Esophagus (tissue), 2 donors: ENCODE measurements at regions not wholly inside any gene's neighbourhood (a gene's known extent, or its start where the extent isn't known, plus 50 kb on each side); places are given as distances from the start of the nearest gene placed in this dataset.

ENCODE experiments used
- H3K27ac ChIP-seq, 2 donors: one replicate each; pipeline ENCODE4 v1.5.1; 2013; ENCODE audit warnings: low read depth in 2 of 2, mild to moderate bottlenecking in 2 of 2, inconsistent platforms in 1 of 2, low read length in 1 of 2, moderate library complexity in 1 of 2
- H3K27me3 ChIP-seq, 2 donors: one replicate each; pipeline ENCODE4 v1.6.1; 2013; ENCODE audit warnings: low read length in 2 of 2, control low read depth in 1 of 2, mild to moderate bottlenecking in 1 of 2; ENCODE audit not compliant: insufficient read depth in 2 of 2, control insufficient read depth in 1 of 2
- H3K36me3 ChIP-seq, 2 donors: one replicate each; pipeline ENCODE4 v1.6.1; 2013; ENCODE audit warnings: low read length in 1 of 2; ENCODE audit not compliant: control insufficient read depth in 2 of 2, insufficient read depth in 2 of 2
- H3K4me1 ChIP-seq, 2 donors: one replicate each; pipeline ENCODE4 v1.6.1; 2013; ENCODE audit warnings: low read length in 1 of 2; ENCODE audit not compliant: control insufficient read depth in 2 of 2, insufficient read depth in 2 of 2
- H3K4me3 ChIP-seq, 2 donors: one replicate each; pipeline ENCODE4 v1.5.1; 2013; ENCODE audit warnings: low read length in 2 of 2, mild to moderate bottlenecking in 2 of 2, low read depth in 1 of 2, moderate library complexity in 1 of 2
- H3K9me3 ChIP-seq, 2 donors: one replicate each; pipeline ENCODE4 v1.6.1; 2013; ENCODE audit warnings: mild to moderate bottlenecking in 2 of 2, low read depth in 1 of 2, low read length in 1 of 2, moderate library complexity in 1 of 2; ENCODE audit not compliant: control insufficient read depth in 2 of 2, insufficient read depth in 1 of 2
- WGBS, 2 donors: extraction: QIAGEN DNeasy Blood & Tissue Kit; methylation state at CpG; one replicate each; pipeline ENCODE4 v1.1.7; 2013; 5-methylcytosine and 5-hydroxymethylcytosine counted together
- donor health status: healthy with polysubstance abuse.
- donor health status: Bipolar disorder and iron deficiency.

GRCh38 chr2:2848621-2849333 lies 517.7 kb upstream of the MYT1L start:
- no peaks in the 10 kb centered on the region for H3K36me3 ChIP-seq
- H3K27ac ChIP-seq, result no peak overlapping the region
- 58 to 65% methylated on average over 5 to 6 of the region's 6 CpGs for WGBS, 2 donors
- H3K9me3 ChIP-seq, result no peaks in the 10 kb centered on the region
- H3K4me1 ChIP-seq, result peaks cover 2 to 13% of the 10 kb centered on the region in 2 donors
- no peaks in the 10 kb centered on the region for H3K27me3 ChIP-seq
- no peak overlapping the region for H3K4me3 ChIP-seq

GRCh38 chr2:2848198-2848597 lies 517.1 kb upstream of the MYT1L start:
- Histone ChIP-seq H3K4me3 (no peak overlapping the region), H3K4me1 (peaks cover 2 to 13% of the 10 kb centered on the region in 2 donors), H3K27me3 (no peaks in the 10 kb centered on the region), H3K9me3 (no peaks in the 10 kb centered on the region), H3K27ac (no peak overlapping the region), H3K36me3 (no peaks in the 10 kb centered on the region)
- WGBS, 2 donors, result 84 to 92% methylated on average over 6 of the region's 6 CpGs

GRCh38 chr2:2847209-2847676 lies 516.2 kb upstream of the MYT1L start:
- Histone ChIP-seq H3K4me3 (no peak overlapping the region), H3K27me3 (no peaks in the 10 kb centered on the region), H3K9me3 (no peaks in the 10 kb centered on the region), H3K36me3 (no peaks in the 10 kb centered on the region), H3K27ac (no peak overlapping the region), H3K4me1 (peaks cover 2 to 13% of the 10 kb centered on the region in 2 donors)
- 49 to 56% methylated on average over 5 of the region's 5 CpGs for WGBS, 2 donors

GRCh38 chr2:2846332-2847208 lies 515.5 kb upstream of the MYT1L start:
- Histone ChIP-seq H3K36me3 (no peaks in the 10 kb centered on the region), H3K4me3 (no peak overlapping the region), H3K4me1 (peaks cover 2 to 13% of the 10 kb centered on the region in 2 donors), H3K9me3 (no peaks in the 10 kb centered on the region), H3K27ac (no peak overlapping the region), H3K27me3 (no peaks in the 10 kb centered on the region)
- 26 to 28% methylated on average over 17 of the region's 17 CpGs for WGBS, 2 donors

GRCh38 chr2:2845806-2846315 lies 514.8 kb upstream of the MYT1L start:
- H3K4me1 ChIP-seq, result peaks cover 2 to 13% of the 10 kb centered on the region in 2 donors
- no peaks in the 10 kb centered on the region for H3K9me3 ChIP-seq
- H3K4me3 ChIP-seq, result no peak overlapping the region
- no peaks in the 10 kb centered on the region for H3K36me3 ChIP-seq
- H3K27ac ChIP-seq, result no peak overlapping the region
- WGBS, 2 donors, result 40 to 44% methylated on average over 14 of the region's 14 CpGs
- H3K27me3 ChIP-seq, result no peaks in the 10 kb centered on the region

- WGBS, 2 donors, result 51 to 70% methylated on average over 11 of the region's 11 CpGs
- H3K9me3 ChIP-seq, result no peaks in the 10 kb centered on the region
These were observed 514.2 kb upstream of the MYT1L start for GRCh38 chr2:2845267-2845666.

GRCh38 chr2:2843969-2844548 lies 513.0 kb upstream of the MYT1L start:
- H3K27ac ChIP-seq, result no peak overlapping the region
- H3K27me3 ChIP-seq, result no peaks in the 10 kb centered on the region
- H3K36me3 ChIP-seq, result no peaks in the 10 kb centered on the region
- WGBS, 2 donors, result 91 to 93% methylated on average over 11 of the region's 11 CpGs
- H3K4me3 ChIP-seq, result no peak overlapping the region
- no peaks in the 10 kb centered on the region for H3K9me3 ChIP-seq
- peaks cover 5 to 16% of the 10 kb centered on the region in 2 donors for H3K4me1 ChIP-seq

More at GRCh38 chr2:2845267-2845666, 514.2 kb upstream of the MYT1L start:
- H3K36me3 ChIP-seq, result no peaks in the 10 kb centered on the region
- H3K27ac ChIP-seq, result no peak overlapping the region
- H3K4me1 ChIP-seq, result peaks cover 5 to 13% of the 10 kb centered on the region in 2 donors
- H3K27me3 ChIP-seq, result no peaks in the 10 kb centered on the region
- no peak overlapping the region for H3K4me3 ChIP-seq

GRCh38 chr2:2842466-2842865 lies 511.4 kb upstream of the MYT1L start:
- peaks cover 5 to 16% of the 10 kb centered on the region in 2 donors for H3K4me1 ChIP-seq
- H3K9me3 ChIP-seq, result no peaks in the 10 kb centered on the region
- H3K27me3 ChIP-seq, result no peaks in the 10 kb centered on the region
- no peaks in the 10 kb centered on the region for H3K36me3 ChIP-seq
- H3K27ac ChIP-seq, result no peak overlapping the region
- 94 to 98% methylated on average over 7 of the region's 7 CpGs for WGBS, 2 donors
- no peak overlapping the region for H3K4me3 ChIP-seq

- H3K27ac ChIP-seq, result no peak overlapping the region
- no peak overlapping the region for H3K4me3 ChIP-seq
- H3K4me1 ChIP-seq, result peaks cover 3 to 7% of the 10 kb centered on the region in 2 donors
- H3K36me3 ChIP-seq, result no peaks in the 10 kb centered on the region
- no peaks in the 10 kb centered on the region for H3K9me3 ChIP-seq
- no peaks in the 10 kb centered on the region for H3K27me3 ChIP-seq
- 89 to 91% methylated on average over 17 of the region's 17 CpGs for whole genome bisulfite sequencing, 2 donors
These were observed 509.7 kb upstream of the MYT1L start for GRCh38 chr2:2840681-2841300.
